Superior temporal gyrus (tissue), 1 donor: ENCODE measurements at regions not wholly inside any gene's neighbourhood (a gene's known extent, or its start where the extent isn't known, plus 50 kb on each side); places are given as distances from the start of the nearest gene placed in this dataset.
"Not testable (repeated sequence)": the region's sequence is repeated elsewhere in the genome, so short reads cannot be mapped to it uniquely, and the experiment has no call there.

Experiments
- DNase-seq: peaks from one replicate; pipeline ENCODE4 v3.0.0-alpha.2; 2016; ENCODE audit errors: extremely low spot score

GRCh38 chr5:18240971-18241370, 606.7 kb downstream of the TAF11L14 start:
- DNase-seq: no peak

- no peak for DNase-seq
Measured at GRCh38 chr5:18243846-18244245, 609.6 kb downstream of the TAF11L14 start.

GRCh38 chr5:18244309-18244708, 610.0 kb downstream of the TAF11L14 start:
- DNase-seq: no peak

- no peak for DNase-seq
Measured at GRCh38 chr5:18252559-18252958, 618.3 kb downstream of the TAF11L14 start.

- no peak for DNase-seq
Measured at GRCh38 chr5:18264126-18264882, 630.0 kb downstream of the TAF11L14 start.

GRCh38 chr5:18270635-18271338, 636.5 kb downstream of the TAF11L14 start:
- no peak for DNase-seq

GRCh38 chr5:18276939-18277338, 642.7 kb downstream of the TAF11L14 start:
- no peak for DNase-seq

- peak; percentile 70 for DNase-seq
Measured at GRCh38 chr5:18281947-18282581, 647.8 kb downstream of the TAF11L14 start.

- no peak for DNase-seq
Measured at GRCh38 chr5:18285257-18285656, 651.0 kb downstream of the TAF11L14 start.

GRCh38 chr5:18292146-18292545, 657.9 kb downstream of the TAF11L14 start:
- DNase-seq: no peak

- DNase-seq: not testable (repeated sequence)
Measured at GRCh38 chr5:18295696-18296095, 661.4 kb downstream of the TAF11L14 start.

GRCh38 chr5:18299166-18299565, 664.9 kb downstream of the TAF11L14 start:
- no peak for DNase-seq

GRCh38 chr5:18305288-18305924, 671.1 kb downstream of the TAF11L14 start:
- DNase-seq: peak; percentile 83

GRCh38 chr5:18311266-18311665, 677.0 kb downstream of the TAF11L14 start:
- no peak for DNase-seq

- no peak for DNase-seq
Measured at GRCh38 chr5:18312016-18312415, 677.8 kb downstream of the TAF11L14 start.

- DNase-seq: peak; percentile 72
Measured at GRCh38 chr5:18314192-18314778, 680.0 kb downstream of the TAF11L14 start.

- DNase-seq: no peak
Measured at GRCh38 chr5:18321262-18321942, 687.1 kb downstream of the TAF11L14 start.

GRCh38 chr5:18323891-18324290, 689.6 kb downstream of the TAF11L14 start:
- no peak for DNase-seq

- no peak for DNase-seq
Measured at GRCh38 chr5:18325431-18325830, 691.2 kb downstream of the TAF11L14 start.

- DNase-seq: peak; percentile 56
Measured at GRCh38 chr5:18329328-18329727, 695.1 kb downstream of the TAF11L14 start.

- no peak for DNase-seq
Measured at GRCh38 chr5:18333841-18334240, 699.6 kb downstream of the TAF11L14 start.
